Ectodermal cell (in vitro differentiated cells): ENCODE measurements at regions not wholly inside any gene's neighbourhood (a gene's known extent, or its start where the extent isn't known, plus 50 kb on each side); places are given as distances from the start of the nearest gene placed in this dataset.

Experiments
- H3K27ac ChIP-seq: 2 replicates; pipeline ENCODE4 v1.7.0; 2013; ENCODE audit warnings: mild to moderate bottlenecking, low read depth, low read length; ENCODE audit not compliant: insufficient read depth, poor library complexity, severe bottlenecking
- H3K27me3 ChIP-seq: 2 replicates; pipeline ENCODE4 v1.7.0; 2013; ENCODE audit warnings: mild to moderate bottlenecking, low read length; ENCODE audit not compliant: insufficient read depth, control insufficient read depth, poor library complexity, severe bottlenecking
- H3K36me3 ChIP-seq: one replicate; pipeline ENCODE4 v1.7.0; 2013; ENCODE audit warnings: low read length; ENCODE audit not compliant: control insufficient read depth, insufficient read depth
- H3K4me1 ChIP-seq: one replicate; pipeline ENCODE4 v1.7.0; 2013; ENCODE audit warnings: low read length; ENCODE audit not compliant: control insufficient read depth, insufficient read depth
- H3K4me3 ChIP-seq: 2 replicates; pipeline ENCODE4 v1.7.0; 2013; ENCODE audit warnings: low read depth, low read length, control low read depth; ENCODE audit not compliant: insufficient read depth
- H3K9me3 ChIP-seq: 2 replicates; pipeline ENCODE4 v1.7.0; 2013; ENCODE audit warnings: mild to moderate bottlenecking, low read length, moderate library complexity; ENCODE audit not compliant: control insufficient read depth
- WGBS, 2 experiments: methylation state at CpG; one replicate each; pipeline ENCODE4 v1.1.7; 2013; ENCODE audit warnings: missing lambda C conversion rate in 2 of 2; 5-methylcytosine and 5-hydroxymethylcytosine counted together

GRCh38 chr11:92276773-92277172, 52.2 kb downstream of the FAT3 start:
- no peaks in the 10 kb centered on the region for H3K27me3 ChIP-seq
- H3K27ac ChIP-seq = no peak overlapping the region
- no peaks in the 10 kb centered on the region for H3K36me3 ChIP-seq
- no peaks in the 10 kb centered on the region for H3K4me1 ChIP-seq
- no peaks in the 10 kb centered on the region for H3K9me3 ChIP-seq
- no peak overlapping the region for H3K4me3 ChIP-seq
- WGBS, 2 experiments = 96% methylated on average over 3 of the region's 3 CpGs

- H3K9me3 ChIP-seq = no peaks in the 10 kb centered on the region
- H3K27me3 ChIP-seq = no peaks in the 10 kb centered on the region
- no peaks in the 10 kb centered on the region for H3K36me3 ChIP-seq
- 86% methylated on average over 1 of the region's 1 CpG; no CpG with 5 or more reads in 1 of the 2 experiments for whole genome bisulfite sequencing, 2 experiments
- H3K27ac ChIP-seq = no peak overlapping the region
- no peak overlapping the region for H3K4me3 ChIP-seq
- no peaks in the 10 kb centered on the region for H3K4me1 ChIP-seq
These were observed 53.3 kb downstream of the FAT3 start for GRCh38 chr11:92277871-92278270.

GRCh38 chr11:92278791-92279433, 54.3 kb downstream of the FAT3 start:
- Histone ChIP-seq H3K4me3 (no peak overlapping the region), H3K27me3 (no peaks in the 10 kb centered on the region), H3K4me1 (no peaks in the 10 kb centered on the region), H3K9me3 (no peaks in the 10 kb centered on the region), H3K27ac (no peak overlapping the region), H3K36me3 (no peaks in the 10 kb centered on the region)
- 95 to 97% methylated on average over 1 of the region's 1 CpG for WGBS, 2 experiments

- Histone ChIP-seq H3K27ac (no peak overlapping the region), H3K27me3 (no peaks in the 10 kb centered on the region), H3K4me3 (no peak overlapping the region), H3K9me3 (no peaks in the 10 kb centered on the region), H3K36me3 (no peaks in the 10 kb centered on the region), H3K4me1 (no peaks in the 10 kb centered on the region)
- WGBS, 2 experiments = 88 to 90% methylated on average over 3 of the region's 3 CpGs
These were observed 59.5 kb downstream of the FAT3 start for GRCh38 chr11:92284107-92284506.

GRCh38 chr11:92284558-92284957, 59.9 kb downstream of the FAT3 start:
- Histone ChIP-seq H3K4me3 (no peak overlapping the region), H3K27ac (no peak overlapping the region), H3K9me3 (no peaks in the 10 kb centered on the region), H3K36me3 (no peaks in the 10 kb centered on the region), H3K27me3 (no peaks in the 10 kb centered on the region), H3K4me1 (no peaks in the 10 kb centered on the region)
- WGBS, 2 experiments = 92 to 93% methylated on average over 5 of the region's 5 CpGs

- no peak overlapping the region for H3K4me3 ChIP-seq
- H3K4me1 ChIP-seq = no peaks in the 10 kb centered on the region
- H3K9me3 ChIP-seq = no peaks in the 10 kb centered on the region
- H3K27ac ChIP-seq = no peak overlapping the region
- H3K27me3 ChIP-seq = no peaks in the 10 kb centered on the region
- H3K36me3 ChIP-seq = no peaks in the 10 kb centered on the region
- 87 to 90% methylated on average over 5 of the region's 5 CpGs for WGBS, 2 experiments
These were observed 61.2 kb downstream of the FAT3 start for GRCh38 chr11:92285776-92286175.

- 90 to 96% methylated on average over 2 of the region's 2 CpGs for WGBS, 2 experiments
- Histone ChIP-seq H3K27ac (no peak overlapping the region), H3K4me1 (no peaks in the 10 kb centered on the region), H3K36me3 (no peaks in the 10 kb centered on the region), H3K4me3 (no peak overlapping the region), H3K9me3 (no peaks in the 10 kb centered on the region), H3K27me3 (no peaks in the 10 kb centered on the region)
These were observed 62.1 kb downstream of the FAT3 start for GRCh38 chr11:92286709-92287108.

- no peaks in the 10 kb centered on the region for H3K36me3 ChIP-seq
- 96% methylated on average over 7 to 8 of the region's 8 CpGs for WGBS, 2 experiments
- no peaks in the 10 kb centered on the region for H3K9me3 ChIP-seq
- H3K4me3 ChIP-seq = no peak overlapping the region
- H3K27me3 ChIP-seq = no peaks in the 10 kb centered on the region
- no peak overlapping the region for H3K27ac ChIP-seq
- peaks cover 8% of the 10 kb centered on the region for H3K4me1 ChIP-seq
These were observed 70.8 kb downstream of the FAT3 start for GRCh38 chr11:92295175-92296137.

DNA sequence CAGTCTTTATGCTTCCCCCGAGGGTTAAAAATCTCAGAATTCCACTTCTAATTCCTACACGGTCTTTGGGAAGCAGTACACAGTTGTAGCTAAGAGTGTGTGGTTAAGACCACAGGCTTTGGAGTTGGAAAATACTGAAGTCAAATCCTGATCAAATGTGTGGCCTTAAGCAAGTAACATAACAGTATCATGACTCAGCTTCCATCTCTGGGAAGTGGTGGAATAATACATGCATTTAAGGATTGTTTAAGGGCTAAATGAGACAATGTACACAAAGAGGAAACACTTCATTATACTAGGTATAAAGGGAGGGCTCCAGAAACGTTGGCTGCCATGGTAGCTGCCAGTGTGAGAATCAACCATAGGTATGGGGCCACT, 71.5 kb downstream of the FAT3 start:
- Histone ChIP-seq H3K9me3 (no peaks in the 10 kb centered on the region), H3K4me3 (no peak overlapping the region), H3K4me1 (peaks cover 8% of the 10 kb centered on the region), H3K27me3 (no peaks in the 10 kb centered on the region), H3K36me3 (no peaks in the 10 kb centered on the region), H3K27ac (no peak overlapping the region)
- 94 to 97% methylated on average over 3 of the region's 3 CpGs for WGBS, 2 experiments
